ENCODE measurements at regions not wholly inside any gene's neighbourhood (a gene's known extent, or its start where the extent isn't known, plus 50 kb on each side); places are given as distances from the start of the nearest gene placed in this dataset.
A peak's percentile ranks its signal among the peaks of the same experiment; 100 is the strongest.

DNA sequence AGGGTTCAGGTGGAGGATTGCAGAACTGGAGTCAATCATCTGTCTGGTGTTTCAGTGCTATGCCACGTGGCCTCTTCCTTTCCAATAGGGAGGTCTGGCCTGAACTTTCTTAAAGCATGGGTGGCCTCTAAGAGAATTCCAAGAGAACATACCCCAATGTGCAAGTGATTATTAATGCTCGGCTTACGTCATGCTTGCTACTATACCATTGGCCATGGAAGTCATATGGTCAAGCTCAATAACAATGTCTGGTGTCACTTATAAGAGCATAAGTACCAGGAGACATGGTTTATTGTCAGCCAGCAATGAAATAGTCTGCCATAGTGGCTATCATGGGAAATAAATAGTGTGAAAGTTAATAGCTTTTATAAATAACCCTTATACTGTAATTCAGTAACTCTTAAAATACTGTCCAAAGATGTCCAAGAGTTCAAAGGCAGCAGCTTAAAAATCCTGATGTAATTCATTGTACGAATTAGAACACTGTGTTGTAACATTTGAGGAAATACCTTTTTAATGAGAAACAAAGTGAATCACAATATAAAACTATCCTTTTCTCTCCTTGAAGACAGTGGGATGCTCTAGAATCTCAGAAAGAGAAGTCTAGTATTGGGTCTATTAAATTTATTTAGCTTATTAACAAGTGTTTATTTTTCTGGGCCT, 355.4 kb upstream of the PRR16 start:
- Histone ChIP-seq H2AFZ (replicated peaks; ENCODE audit: low read length, poor library complexity) (no peak overlapping the region), H3K9me3 (ENCODE audit: control insufficient read depth, insufficient read depth, low read length) (no peaks in the 10 kb centered on the region), H2BK5ac (ENCODE audit: low read depth, low read length, poor library complexity, severe bottlenecking) (peak overlapping the region; percentile 76), H2BK20ac (ENCODE audit: low read depth, low read length) (peak overlapping the region; percentile 96), H2AK5ac (ENCODE audit: low read depth, low read length) (0 out of 2 replicates have a peak overlapping the region, but pooled peaks have one; percentile 43), H3K4me3 (ENCODE audit: insufficient read depth, low read depth, low read length) (no peak overlapping the region), H3K18ac (ENCODE audit: low read depth, low read length) (peak overlapping the region; percentile 67; the same call in 1 of the 2 replicates), H3K27ac (ENCODE audit: insufficient read depth, low read length) (no peak overlapping the region), H3K14ac (replicated peaks; ENCODE audit: low read depth, low read length) (peak overlapping the region; percentile 80), H3K9ac (ENCODE audit: low read depth, low read length) (no peak overlapping the region), H3K27me3 (ENCODE audit: control insufficient read depth, insufficient read depth, low read length) (no peaks in the 10 kb centered on the region), H3K4me1 (ENCODE audit: control insufficient read depth, insufficient read depth, low read length) (peaks cover 4% of the 10 kb centered on the region), H3K79me1 (ENCODE audit: low read depth in 1 of 2, low read length in 2 of 2) (no peaks in the 10 kb centered on the region), H4K91ac (ENCODE audit: insufficient read depth, low read depth, low read length) (peak overlapping the region; percentile 20), H3K4ac (ENCODE audit: low read depth, low read length) (peak overlapping the region; percentile 58; the same call in 1 of the 2 replicates), H3K9me1 (ENCODE audit: insufficient read depth, low read length) (no peaks in the 10 kb centered on the region; the same call in 1 of the 2 replicates), H3K23ac (ENCODE audit: low read depth, low read length) (no peak overlapping the region), H4K5ac (ENCODE audit: low read depth, low read length) (peak overlapping the region; percentile 54; the same call in 1 of the 2 replicates), H2BK15ac (ENCODE audit: low read depth, low read length) (peak overlapping the region; percentile 98; the same call in 2 of the 3 replicates), H4K20me1 (ENCODE audit: insufficient read depth, low read length) (no peaks in the 10 kb centered on the region), H4K8ac (ENCODE audit: low read depth in 2 of 2, low read length in 2 of 2) (peak overlapping the region; percentile 40 to 88; a peak in 3 of 4 replicates), H2AK9ac (replicated peaks; ENCODE audit: low read depth, low read length, poor library complexity) (no peak overlapping the region), H3K36me3 (ENCODE audit: control insufficient read depth, insufficient read depth, low read length) (no peaks in the 10 kb centered on the region), H3K4me2 (ENCODE audit: low read depth, low read length) (no peak overlapping the region), H3K56ac (ENCODE audit: extremely low read depth, insufficient read depth, low read length) (no peak overlapping the region; the same call in 1 of the 2 replicates), H2BK120ac (ENCODE audit: low read depth, low read length) (peak overlapping the region; percentile 89)
- ChIA-PET POLR2A (ENCODE audit: unreplicated experiment) (no interaction called here), CTCF (interaction anchor here (0.5 kb wide), 1 partner anchor 221 kb away, joined by 3 read pairs; no protein-coding TSS in a partner anchor)
- DNase-seq: peak; percentile 61
- ATAC-seq (ENCODE audit: low read depth): peak; percentile 35; the same call in 1 of the 2 replicates
- in situ Hi-C loops (cut with MboI; ENCODE audit: low sequenced_read_pairs): no loop called here
- TF ChIP-seq POLR2A (IDR thresholded peaks at IDR 0.05; ENCODE audit: low read depth, low read length) (no peak), CEBPB (IDR thresholded peaks at IDR 0.05; ENCODE audit: low read depth, low read length) (peak; percentile 61; the same call in 1 of the 2 replicates)
- TF ChIP-seq, protein P1, sequence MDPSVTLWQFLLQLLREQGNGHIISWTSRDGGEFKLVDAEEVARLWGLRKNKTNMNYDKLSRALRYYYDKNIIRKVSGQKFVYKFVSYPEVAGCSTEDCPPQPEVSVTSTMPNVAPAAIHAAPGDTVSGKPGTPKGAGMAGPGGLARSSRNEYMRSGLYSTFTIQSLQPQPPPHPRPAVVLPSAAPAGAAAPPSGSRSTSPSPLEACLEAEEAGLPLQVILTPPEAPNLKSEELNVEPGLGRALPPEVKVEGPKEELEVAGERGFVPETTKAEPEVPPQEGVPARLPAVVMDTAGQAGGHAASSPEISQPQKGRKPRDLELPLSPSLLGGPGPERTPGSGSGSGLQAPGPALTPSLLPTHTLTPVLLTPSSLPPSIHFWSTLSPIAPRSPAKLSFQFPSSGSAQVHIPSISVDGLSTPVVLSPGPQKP (IDR thresholded peaks at IDR 0.05; ENCODE audit: borderline replicate concordance, low read depth, low read length): no peak
- no CpG with 5 or more reads among the region's 4 CpGs for WGBS, 2 experiments (ENCODE audit: extremely low coverage in 2 of 2, insufficient read length in 1 of 2)
- intact Hi-C loops (cut with micrococcal nuclease): no loop called here
- no TSS peak for BruUV-seq (replicated peaks)
- dilution Hi-C loops (cut with HindIII; ENCODE audit: low sequenced_read_pairs, unreplicated experiment): no loop called here
